SU-DHL-6 (cell line): ENCODE measurements at regions not wholly inside any gene's neighbourhood (a gene's known extent, or its start where the extent isn't known, plus 50 kb on each side); places are given as distances from the start of the nearest gene placed in this dataset.
"Not testable (repeated sequence)": the region's sequence is repeated elsewhere in the genome, so short reads cannot be mapped to it uniquely, and the experiment has no call there.

ENCODE experiments used
- CTCF ChIP-seq: fragments of 200-600 bp; sonication (generic); IDR thresholded peaks from one replicate; pipeline ENCODE4 v1.5.1; 2017; ENCODE audit warnings: antibody characterized with exemption, mild to moderate bottlenecking, low read length, moderate library complexity; ENCODE audit not compliant: insufficient read depth, poor library complexity, severe bottlenecking
- EZH2phosphoT487 ChIP-seq: fragments of 200-600 bp; sonication (generic), shearing (Covaris generic); conservative IDR thresholded peaks from 2 replicates; pipeline ENCODE4 v1.6.1; 2018; ENCODE audit warnings: mild to moderate bottlenecking, antibody characterized with exemption, low read length, moderate library complexity, mixed read lengths

GRCh38 chr1:838291-838690 is 85.4 kb upstream of the SAMD11 start:
- not testable (repeated sequence) for TF ChIP-seq CTCF, EZH2phosphoT487
